Forelimb muscle (tissue), 1 donor: ENCODE measurements at regions not wholly inside any gene's neighbourhood (a gene's known extent, or its start where the extent isn't known, plus 50 kb on each side); places are given as distances from the start of the nearest gene placed in this dataset.

Experiments used
- DNase-seq: peaks from one replicate; pipeline ENCODE4 v3.0.0-alpha.2; 2013; ENCODE audit warnings: low read depth

- DNase-seq, result no peak
These were observed 70.2 kb upstream of the BCOR start for GRCh38 chrX:40167850-40168479.

DNA sequence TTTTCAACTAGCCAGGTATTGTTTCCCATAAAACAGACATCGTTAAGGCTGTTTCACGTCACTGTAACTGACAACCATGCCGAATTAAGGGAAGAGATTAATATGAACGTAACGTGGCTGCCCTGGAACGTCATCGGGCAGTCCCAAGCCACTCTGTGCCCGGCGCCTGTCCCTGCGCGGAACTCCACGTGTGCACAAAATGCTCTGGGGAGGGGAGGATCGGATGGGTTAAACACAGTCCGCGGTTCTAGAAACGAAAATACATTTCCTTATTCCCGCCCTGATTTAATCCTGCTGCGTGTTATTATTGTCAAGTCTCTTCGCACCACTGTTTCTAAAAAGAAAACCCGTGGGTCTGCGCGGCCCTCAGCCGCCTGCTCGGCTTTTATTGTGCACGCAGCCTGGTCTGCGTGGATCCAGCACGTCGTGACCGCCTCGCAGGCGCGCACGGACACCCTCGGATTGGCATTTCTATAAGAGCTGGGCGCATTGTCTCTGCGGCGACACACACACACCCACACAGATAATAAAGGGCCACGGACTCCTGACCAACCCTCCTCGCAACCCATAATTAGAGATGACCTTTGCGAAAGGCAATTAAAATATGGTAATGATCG lies 69.6 kb upstream of the BCOR start:
- no peak for DNase-seq

DNA sequence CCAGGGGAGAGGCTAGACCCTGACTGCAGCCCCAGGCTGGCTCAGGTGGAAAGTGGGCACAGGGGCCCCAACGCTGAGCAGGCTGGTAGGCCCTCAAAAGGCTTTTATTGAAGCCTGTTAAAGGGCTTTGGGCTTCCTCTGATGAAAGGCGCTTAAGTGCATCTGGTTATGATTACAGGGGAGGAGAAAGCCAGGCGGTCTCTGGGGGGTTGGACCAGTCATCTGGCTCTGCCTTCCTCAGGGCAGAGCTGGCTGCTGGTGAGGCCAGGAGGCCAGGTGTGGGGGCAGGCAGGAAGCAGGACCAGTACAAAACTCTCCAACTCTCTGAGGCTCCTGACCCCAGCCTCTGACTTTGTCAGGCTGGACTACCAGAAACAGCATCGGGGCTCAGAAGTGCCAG lies 68.8 kb upstream of the BCOR start:
- DNase-seq, result no peak

GRCh38 chrX:40165861-40166260 lies 68.1 kb upstream of the BCOR start:
- no peak for DNase-seq

DNA sequence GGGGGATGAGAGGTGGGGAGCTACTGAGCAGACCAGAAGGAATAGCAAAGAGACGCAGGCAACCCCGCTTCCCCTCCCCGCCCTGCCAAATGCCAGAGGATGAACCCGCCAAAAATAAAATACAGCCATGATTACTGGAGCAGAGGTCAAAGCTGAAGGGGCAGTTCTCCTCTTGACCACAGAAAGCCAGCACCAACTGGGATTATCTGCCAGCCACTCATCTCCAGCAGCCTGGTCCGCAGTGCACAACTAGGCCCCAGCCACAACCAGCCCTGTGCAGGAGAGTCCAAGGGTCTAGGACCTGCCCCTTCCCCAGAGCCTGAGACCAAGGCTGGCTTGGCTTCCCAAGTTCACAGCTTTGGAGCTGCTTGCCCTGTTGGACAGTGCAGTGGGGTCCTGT lies 67.4 kb upstream of the BCOR start:
- no peak for DNase-seq

GRCh38 chrX:40164751-40165150 lies 67.0 kb upstream of the BCOR start:
- no peak for DNase-seq

DNA sequence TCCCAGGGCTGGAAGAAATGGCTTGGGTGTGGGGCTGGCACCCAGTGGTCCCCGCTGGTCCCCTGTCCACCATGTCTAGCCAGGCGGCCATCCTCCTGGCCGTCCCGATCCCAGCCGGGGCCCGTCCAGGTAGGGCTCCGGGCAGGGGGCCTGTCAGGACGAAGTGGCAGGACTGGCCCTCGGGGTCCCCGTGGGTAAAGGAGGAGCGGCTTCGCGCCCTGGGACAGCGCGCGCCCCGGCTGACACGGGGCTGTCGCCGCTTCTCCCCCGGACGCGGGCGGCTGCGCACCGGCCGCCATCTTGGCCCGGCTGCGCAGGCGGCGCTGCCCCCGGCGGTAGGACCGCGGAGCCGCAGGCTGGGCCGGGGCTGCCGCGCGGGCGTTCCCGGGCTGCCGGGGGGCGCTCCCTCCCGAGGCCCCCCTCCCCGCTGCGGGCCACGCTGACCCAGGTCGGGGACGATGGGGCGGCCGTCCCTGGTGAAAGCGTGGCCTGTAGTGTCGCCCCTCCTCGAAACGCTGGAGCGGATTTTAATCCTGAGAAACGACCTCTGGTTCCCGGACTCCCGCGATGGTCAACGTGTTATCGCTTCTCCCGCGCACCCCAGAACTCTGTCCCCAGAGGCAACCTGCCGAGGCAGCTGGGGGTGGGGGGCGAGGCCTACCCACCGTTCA lies 60.4 kb upstream of the BCOR start:
- no peak for DNase-seq

- no peak for DNase-seq
These were observed 59.7 kb upstream of the BCOR start for GRCh38 chrX:40157228-40158035.

GRCh38 chrX:40156470-40157227 lies 58.9 kb upstream of the BCOR start:
- no peak for DNase-seq

DNA sequence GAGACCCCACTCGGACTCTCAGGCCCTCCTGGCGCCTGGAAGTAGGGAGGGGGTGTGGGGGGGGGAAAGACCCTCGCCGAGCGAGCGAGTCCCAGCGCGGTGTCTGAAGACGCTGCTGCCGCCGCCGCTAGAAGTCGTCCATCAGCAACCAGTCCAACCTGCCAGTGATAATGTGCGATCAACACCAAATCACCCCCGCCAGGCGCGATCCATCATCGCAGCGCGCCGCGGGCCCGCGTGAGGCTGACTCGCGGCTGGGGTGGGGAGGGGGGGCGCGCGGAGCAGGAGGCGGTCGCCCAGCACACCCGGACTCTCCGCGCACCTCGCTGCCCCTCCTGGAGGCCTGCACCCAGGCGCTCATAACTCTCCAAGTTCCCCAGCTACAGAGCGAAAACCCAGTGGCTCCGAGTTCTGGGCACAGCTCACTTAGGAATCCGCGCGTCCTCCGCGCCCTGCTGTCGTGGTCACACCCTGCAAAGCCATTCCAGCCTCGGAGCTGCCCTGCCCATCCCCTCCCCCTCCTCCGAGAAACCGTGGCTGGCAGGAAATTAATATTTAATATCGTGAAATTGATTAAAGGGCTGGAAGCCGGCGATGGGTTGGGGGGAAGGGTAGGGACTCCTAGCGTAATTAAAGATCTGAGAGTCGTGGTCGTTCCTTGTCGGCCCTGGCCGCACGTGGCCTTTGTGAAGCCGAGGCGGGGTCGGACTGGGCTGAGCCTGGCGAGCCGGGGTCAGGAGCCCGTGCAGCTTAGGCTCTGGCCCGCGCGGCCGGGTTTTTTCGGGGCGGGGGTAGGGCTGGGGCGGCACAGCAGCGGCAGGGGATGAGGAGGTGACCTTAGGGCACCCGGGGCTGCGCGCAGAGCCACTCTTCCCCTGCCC lies 58.1 kb upstream of the BCOR start:
- no peak for DNase-seq

- no peak for DNase-seq
These were observed 57.3 kb upstream of the BCOR start for GRCh38 chrX:40154853-40155588.

DNA sequence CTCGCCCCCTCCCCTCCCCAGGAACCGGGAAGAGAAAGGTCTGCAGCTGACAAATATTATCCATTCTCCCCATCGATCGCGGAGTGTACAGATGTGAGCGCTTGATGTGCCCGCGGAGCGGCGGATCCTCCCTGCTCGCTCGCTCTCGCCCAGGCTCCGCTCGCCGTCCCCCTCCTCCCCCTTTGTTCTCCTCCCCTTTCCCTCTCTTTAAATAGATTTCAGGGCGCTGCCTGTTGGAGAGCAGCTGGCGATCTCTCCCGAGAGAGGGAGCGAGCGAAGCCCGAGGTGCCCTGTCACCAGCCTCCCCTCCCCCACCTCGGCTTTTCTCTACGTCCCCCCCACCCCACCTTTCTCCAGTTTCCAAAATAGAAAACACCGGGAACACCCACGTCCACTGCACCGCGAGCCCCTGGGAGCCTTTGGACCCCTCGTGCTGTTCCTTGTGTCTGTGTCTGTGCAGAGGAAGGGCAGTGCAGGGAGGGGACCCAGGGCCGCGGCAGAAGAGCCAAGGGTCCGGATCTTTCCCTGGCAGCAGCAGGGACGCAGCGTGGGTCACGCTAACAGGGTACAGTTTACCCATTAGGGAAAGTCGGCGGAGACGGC lies 56.6 kb upstream of the BCOR start:
- no peak for DNase-seq

- DNase-seq, result no peak
These were observed 55.8 kb upstream of the BCOR start for GRCh38 chrX:40153345-40154249.

GRCh38 chrX:40152741-40153344 lies 55.1 kb upstream of the BCOR start:
- DNase-seq, result no peak

GRCh38 chrX:40152173-40152711 lies 54.5 kb upstream of the BCOR start:
- DNase-seq, result no peak

- DNase-seq, result no peak
These were observed 53.7 kb upstream of the BCOR start for GRCh38 chrX:40151211-40152172.

GRCh38 chrX:40150503-40150902 lies 52.7 kb upstream of the BCOR start:
- DNase-seq, result no peak
